DMS79 (cell line): ENCODE measurements at regions not wholly inside any gene's neighbourhood (a gene's known extent, or its start where the extent isn't known, plus 50 kb on each side); places are given as distances from the start of the nearest gene placed in this dataset.
"Not testable (repeated sequence)": the region's sequence is repeated elsewhere in the genome, so short reads cannot be mapped to it uniquely, and the experiment has no call there.

Experiments
- DNase-seq: peaks from one replicate; lab custom pipeline; 2025; lab: John Stamatoyannopoulos, UW

DNA sequence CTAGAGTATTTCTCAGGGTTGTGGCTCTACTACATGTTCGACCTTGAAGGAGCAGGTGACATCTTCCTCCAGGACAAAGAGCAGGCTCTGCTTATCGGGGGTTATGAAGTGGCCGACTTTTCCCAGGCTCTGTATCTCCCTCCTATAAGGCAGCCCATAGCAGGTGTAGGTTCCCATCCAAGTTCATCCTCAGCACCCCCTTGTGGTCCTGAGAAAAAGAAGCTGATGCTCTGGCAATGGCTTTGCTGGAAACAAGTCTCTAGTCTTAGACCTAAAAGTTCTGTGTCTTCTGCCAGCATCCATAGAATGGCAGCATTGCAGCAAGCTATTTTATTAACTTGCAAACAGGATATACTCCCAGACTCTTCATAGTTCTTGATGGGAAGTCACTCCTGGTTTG lies 836.6 kb upstream of the PRKX start:
- no peak for DNase-seq

DNA sequence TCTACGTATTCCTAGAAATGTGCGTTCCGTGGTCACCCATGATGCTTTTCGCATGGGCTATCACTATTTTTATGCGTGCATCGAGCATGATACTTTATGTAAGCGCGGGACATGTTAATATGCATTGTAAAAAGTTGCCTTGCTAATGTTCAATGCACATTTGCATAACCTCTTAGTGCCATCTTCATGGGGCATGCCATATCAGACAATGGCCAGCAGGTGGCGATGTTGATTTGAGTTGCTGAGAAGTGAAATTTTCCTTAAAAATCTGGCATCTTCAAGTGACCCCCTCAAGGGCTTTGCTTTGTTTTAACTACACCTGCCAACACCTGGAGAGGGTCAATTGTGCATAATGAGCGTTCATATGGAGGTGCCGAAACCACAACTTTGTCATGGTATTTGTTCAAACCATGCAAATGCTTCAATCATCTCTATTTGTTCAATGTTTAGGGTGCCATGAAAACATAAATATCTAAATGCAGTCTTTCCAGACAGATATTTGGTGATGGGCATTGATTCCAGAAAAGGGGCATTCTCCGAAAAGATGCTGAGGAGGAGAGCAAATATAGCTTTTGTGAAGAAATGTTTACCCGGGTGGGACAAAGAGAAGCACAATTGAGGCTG lies 833.9 kb upstream of the PRKX start:
- no peak for DNase-seq

DNA sequence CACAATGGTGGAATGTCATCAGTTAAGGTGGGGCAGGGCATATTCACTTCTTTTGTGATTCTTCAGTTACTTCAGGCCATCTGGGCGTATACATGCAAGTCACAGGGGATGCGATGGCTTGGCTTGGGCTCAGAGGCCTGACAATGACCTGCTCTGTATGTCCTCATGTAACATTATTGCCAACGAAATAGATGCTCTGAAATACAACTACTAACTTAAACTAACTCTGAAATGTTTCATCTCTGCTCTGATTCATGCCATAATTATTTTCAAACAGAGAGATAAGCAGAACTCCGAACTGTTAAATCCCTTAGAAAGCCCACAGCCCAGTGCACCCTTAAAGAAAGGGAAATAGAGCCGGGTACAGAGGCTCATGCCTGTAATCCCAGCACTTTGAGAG lies 832.7 kb upstream of the PRKX start:
- DNase-seq = not testable (repeated sequence)

DNA sequence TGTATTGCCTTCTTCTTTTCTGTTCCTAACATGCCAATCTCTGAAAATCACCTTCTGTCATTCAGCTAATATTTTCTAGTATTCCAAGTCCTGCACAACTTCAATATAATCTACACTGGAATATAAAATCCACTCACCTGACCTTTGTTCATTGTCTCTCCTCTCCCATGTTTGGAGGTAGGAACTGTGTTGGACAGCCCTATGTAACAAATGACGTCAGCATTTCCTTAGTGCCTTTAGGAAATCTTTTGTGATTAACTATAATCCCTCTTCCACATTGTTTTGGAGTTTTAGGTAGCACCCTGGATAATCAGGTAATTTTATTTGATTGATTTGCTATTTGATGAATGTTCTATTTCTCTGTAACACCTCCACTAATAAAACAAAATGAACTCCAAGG lies 814.8 kb upstream of the PRKX start:
- DNase-seq = no peak

DNA sequence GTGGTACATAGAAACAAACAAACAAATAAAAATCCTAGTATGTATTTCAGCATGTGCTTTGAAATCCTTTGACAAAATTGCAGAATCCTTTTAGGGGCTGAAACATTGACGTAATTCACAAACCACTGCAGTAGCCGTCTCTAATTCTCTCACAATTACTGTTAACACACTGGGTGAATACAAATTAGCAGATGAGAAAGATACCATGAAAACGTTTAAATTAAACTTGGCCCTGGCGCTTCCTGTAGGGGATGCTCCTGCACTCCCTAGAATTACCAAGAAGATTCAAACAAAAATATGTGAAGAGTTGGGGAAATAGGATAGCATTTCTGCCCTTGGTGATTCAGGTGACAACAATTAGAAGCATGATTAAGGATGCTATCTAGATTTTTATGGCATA lies 772.5 kb upstream of the PRKX start:
- DNase-seq = no peak

DNA sequence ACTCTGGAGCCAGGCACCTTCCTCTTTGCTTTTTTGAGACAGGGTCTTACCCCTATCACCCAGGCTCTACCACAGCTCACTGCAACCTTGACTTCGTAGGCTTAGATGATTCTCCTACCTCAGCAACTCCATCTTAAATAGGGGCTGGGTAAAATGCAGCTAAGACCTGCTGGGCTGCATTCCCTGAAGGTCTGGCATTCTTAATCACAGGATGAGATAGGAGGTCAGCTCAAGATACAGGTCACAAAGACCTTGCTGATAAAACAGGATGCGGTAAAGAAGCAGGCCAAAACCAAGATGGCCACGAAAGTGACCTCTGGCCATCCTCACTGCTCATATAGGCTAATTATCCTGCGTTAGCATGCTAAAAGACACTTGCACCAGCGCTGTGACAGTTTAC lies 770.8 kb upstream of the PRKX start:
- no peak for DNase-seq

DNA sequence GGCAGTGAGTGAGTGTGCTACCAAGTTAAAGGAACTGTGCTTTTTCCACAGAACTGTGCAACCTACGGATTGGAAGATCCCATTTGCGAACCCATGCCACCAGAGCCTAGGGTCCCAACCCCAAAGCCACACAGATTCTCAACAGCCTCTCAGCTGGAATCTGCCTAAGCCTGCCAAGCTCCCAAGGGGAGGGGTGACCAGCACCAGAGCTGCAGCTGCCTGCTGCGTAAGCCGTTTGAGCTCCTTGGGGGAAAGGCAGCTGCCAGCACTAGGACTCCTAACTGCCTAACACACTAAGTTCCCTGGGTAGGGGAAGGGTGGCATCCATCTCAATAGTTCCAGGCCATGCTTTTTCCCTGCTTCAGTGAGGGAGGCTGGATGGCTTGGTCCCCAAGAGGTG lies 738.1 kb upstream of the PRKX start:
- no peak for DNase-seq

DNA sequence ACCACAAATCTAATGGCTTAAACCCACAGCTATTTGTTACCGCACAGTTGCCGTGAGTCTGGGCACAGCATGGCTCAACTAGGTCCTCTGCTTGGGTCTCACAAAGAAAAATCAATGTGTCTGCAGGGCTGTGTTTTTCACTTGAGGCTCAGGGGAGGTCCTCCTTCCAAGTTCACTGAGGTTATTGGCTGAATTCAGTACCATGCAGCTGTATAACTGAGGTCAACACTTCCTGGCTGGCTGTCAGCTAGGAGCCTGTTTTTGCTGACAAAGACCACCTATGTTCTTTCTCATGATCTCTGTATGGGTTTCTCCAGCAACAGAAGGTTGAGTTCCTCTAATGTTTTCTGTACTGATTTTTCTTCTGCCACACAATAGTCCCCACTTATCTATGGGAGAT lies 736.7 kb upstream of the PRKX start:
- no peak for DNase-seq

DNA sequence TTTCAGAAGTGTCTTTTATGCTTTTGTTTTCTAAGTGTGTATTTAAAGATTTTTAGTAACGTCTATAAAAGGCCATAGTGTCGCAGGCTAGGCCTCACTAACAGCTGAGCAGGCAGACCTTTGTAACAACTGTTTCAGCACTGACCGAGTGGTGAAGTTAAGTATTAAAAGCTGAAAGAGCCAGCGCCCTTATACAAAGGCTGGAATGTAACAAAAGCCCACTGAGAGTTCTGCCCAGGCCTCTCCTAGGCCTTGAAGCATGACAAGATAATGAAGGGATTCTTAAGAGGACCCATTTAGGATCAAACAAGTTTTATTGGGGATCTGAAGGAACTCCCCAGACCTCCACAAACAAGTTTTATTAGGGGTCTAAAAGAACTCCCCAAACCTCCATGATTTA lies 722.5 kb upstream of the PRKX start:
- DNase-seq = no peak

DNA sequence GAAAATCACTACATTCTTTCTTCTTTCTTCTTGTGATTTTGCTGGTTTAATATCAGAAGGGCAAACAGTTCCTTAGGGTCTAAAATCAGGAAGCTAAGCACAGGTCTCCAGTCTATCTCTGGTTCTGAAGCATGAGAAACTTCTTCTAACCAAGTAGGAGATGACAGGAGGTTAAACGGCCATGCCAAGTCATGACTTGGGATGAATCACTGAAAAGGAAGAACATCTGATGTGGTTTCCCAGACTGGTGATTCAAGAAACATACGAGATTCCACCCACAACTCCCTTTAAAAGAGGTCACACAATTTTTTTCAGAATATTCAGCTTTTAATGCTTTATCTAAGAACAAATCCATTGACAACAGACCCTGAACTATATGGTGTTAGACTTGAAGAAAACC lies 684.0 kb upstream of the PRKX start:
- no peak for DNase-seq

DNA sequence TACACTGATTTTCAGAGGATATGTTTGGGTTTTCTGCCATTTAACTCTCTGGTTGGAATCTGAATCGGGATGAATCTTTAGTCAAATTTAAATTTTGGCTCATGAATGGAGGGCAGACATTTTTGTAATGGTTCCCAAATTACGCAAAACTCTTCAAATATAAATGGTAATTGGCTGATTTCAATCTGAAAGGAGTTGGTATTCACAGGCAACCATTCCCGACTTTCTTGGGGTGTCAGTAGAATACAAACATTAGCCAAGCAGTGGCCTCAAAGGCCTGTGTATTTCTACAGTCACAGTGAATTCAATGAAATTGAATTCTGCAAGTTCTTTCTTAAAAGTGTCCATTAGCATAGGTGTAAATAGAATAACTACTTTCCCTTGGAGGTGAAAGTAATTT lies 668.8 kb upstream of the PRKX start:
- DNase-seq = no peak

DNA sequence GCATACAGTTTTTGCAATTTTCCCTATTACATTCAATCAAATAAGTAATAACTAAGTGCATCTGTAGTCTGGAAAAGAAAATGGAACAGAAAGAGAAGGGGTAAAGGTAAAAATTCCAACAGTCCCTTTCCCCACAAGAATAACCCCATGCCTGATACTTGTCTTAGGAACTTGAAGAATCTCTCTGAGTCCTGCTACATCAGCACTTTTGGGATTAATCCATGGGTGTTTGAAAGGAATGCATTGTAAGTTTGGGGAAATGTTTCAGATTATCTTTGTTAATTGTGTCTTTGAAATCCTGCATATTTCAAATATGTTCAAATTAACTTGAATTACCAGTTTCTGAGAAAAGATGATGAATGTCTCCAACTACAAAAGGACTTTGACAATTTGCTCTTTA lies 667.3 kb upstream of the PRKX start:
- DNase-seq = no peak

DNA sequence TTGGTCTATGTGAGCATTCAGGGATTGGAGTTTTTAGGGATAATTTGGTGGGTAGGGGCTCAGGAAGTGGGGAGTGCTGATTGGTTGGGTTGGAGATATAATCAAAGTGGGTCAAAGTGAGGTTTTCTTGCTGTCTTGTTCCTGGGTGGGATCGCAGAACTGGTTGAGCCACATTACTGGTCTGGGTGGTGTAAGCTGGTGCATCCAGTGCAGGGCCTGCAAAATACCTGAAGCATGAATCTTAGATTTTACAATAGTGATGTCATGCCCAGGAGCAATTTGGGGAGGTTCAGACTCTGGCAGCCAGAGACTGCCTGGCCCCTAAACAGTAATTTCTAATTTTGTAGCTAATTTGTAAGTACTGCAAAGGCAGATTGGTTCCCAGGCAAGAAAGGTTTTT lies 665.6 kb upstream of the PRKX start:
- DNase-seq = no peak

DNA sequence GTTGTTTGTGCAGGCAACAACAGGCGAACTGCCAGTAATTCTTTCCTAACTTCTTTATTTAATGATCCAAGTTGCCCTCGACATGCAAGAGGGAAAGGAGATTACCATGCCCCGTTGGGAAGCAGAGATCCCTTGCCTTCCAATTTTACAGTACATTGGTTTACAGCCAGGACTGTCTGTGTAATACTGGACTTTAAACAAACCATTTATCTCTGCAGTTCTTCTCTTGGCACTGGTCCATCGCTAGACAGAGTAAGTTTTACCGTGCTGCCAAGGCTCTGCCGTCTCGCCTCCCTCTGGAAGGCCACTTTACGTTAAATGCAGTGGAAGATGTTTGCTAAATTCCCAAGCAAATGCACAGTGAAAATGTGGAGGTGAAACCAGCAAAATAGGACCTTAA lies 660.3 kb upstream of the PRKX start:
- no peak for DNase-seq

DNA sequence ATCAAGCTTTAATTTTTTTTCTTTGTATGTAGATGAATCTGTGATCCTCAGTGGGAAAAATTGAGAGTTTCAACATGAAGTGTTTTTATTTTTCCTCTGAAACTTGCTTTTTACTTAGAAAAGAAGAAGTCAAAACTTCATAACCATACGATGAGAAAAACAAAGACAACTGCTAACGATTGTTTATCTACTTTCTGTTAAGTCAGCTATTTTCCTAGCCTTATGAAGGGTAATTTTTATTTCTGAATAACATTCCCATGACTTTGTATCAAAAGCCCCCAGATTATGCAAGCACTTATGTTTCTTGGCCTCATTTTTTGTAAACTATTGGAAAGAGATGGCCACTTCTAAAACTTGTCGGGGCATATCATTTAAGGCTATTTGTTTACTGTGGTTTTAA lies 645.1 kb upstream of the PRKX start:
- DNase-seq = no peak

DNA sequence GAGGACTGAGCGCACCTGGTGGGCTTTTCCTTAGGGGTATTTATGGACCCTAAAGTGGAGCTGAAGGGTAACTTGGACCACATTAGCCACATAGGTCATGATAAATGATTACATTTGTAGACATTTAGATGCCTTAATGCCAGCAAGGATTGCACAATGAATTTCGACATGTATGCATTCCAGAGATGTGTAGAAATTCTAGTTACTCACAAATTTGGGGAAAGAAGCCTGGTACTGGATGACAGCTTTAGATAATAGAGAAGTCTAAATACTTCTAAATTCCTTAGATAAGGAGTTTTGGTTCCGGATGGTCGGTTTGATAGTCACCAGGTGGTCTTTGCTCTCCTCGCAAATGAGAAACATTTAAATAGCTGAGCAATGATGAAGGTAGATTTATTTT lies 609.5 kb upstream of the PRKX start:
- DNase-seq = no peak

DNA sequence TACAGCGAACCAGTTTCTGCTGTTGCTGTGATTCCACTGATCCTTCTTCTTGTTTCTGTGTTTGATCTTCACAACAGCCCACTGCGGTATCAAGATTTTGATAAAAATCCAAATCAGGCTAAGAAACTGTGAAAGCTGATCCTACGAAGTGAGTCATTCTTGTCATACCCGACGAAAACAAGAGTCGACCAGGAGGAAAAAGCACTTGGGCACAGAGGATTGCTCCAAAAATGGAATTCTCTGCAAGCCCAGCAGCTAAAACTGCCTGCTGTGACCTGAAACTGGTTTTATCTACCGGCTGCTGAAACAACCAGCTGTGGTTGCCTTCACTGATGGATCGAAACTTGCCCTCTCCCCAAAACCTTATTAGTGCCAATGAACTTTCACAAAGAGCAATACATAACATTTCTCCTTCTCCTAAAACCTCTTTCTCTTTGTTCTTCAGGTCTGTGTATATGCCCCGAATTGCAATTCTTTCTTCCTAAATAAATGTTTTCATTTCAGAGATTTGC lies 607.0 kb upstream of the PRKX start:
- no peak for DNase-seq

DNA sequence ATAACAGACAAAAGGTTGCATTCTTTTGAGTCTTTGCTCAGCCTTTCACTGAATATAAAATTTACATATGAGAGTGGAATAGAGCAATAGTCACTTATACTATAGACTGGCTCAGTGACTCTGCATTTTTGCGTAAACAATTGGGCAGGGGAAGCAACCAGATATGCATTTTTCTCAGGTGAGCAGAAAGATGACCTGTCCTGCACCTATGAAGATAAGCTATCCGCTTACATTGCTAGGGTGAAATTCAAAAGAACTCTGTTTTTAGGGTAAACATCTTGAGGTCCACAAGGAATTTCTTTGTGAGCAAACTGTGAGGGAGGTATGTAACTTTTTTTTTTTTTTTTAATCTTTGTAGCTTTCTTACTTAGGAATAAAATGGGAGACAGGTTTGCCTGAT lies 602.4 kb upstream of the PRKX start:
- DNase-seq = no peak

DNA sequence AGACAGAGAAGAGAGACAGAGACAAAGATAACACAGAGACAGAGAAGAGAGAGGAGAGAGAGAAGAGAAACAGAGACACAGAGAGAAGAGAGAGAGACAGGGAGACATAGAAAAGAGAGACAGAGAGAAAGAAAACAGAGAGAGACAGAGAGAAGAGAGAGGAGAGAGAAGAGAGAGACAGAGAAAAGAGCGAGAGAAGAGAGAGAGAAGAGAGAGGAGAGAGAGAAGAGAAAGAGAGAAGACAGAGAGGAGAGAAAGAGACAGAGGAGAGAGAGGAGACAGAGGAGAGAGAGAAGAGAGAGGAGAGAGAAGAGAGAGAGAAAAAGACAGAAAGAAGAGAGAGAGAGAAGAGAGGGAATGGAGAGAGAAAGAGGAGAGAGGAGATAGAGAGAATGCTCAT lies 601.1 kb upstream of the PRKX start:
- no peak for DNase-seq

DNA sequence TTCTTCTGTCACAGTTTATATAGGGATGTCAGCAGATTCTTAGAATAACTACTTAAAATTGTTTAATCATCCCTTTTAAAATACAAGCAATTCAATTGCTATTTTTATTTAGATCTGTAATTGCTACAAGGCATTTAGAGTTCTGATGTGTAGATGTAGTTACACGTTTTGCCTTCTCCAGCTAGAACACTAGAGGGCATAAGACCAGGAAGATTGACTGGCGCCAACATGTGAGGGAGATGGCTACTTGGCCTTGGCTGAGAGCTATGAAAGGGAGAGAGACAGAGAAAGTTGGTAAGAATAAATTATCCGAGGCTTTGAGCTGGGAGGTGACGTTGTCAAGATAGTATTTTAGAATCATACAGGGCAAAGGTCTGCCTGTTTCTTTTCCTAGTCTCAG lies 563.7 kb upstream of the PRKX start:
- DNase-seq = no peak

DNA sequence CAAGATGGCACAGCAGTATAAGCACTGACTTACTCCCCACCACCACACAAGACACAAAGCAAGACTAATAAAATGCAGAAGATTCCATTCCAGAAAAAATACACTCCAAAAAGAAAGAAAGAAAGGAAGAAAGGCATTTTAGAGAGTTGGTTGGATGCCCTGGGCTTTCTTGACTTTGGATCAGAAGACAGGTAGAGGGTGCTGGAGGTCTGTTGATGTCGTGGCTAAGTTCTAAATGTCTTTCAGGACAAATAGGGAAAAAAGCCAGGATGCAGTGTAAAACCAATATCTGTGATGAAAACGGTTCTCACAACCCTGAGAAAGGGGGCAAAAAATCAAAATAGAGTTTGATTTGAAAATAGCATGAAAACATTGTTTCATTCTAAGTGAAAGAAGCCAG lies 555.2 kb upstream of the PRKX start:
- no peak for DNase-seq

DNA sequence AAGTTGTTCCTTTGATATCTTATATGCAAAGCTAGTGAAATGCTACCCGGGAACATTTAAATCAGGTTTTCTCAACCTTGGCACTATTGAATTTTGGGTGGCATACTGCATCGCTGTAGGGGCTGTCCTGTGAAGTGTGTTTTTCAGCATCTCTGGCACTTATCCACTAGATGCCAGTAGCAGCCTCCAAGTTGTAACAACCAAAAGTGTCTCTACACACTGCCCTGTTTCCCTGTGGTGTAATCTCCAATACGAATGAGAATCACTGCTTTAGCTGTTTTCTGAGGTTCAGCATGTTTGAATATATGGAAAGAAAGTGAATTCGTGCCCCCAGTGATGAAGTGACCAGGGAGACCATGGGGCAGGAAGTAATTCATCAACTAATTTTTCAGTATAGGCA lies 551.6 kb upstream of the PRKX start:
- no peak for DNase-seq

DNA sequence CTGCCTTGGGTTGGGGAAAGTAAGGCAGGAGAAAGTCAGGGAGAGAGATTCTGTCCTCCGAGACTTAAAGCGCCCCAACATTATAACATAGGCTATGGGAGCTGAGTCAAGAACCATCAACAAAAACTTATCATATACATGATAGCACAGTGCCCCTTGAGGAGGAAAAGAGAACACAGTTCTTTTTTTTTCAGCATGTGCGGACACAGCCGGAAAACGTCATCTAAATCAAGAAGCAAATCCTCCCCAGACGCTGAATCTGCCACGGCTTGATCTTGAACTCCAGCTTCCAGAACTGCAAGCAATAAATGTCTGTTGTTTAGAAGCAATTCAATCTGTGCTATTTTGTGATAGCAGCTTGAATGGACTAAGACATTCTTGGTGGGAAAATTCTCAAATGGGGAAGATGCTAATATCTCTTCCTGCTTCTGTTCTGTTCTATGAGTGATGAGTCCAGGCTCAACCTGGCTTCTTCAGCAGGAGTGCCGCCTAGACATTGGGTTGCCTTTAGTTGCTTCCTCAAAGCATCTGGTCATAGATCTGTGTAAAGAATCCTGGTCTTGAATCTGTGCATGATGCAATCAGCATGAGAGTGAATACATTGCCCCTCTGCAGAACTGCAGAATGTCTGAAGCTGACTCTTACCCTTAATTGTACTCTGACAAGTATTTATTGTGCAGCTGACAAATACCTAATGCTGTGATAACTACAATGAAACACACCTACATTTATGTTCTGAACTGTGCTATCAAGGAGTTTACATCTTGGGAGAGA lies 549.8 kb upstream of the PRKX start:
- no peak for DNase-seq

DNA sequence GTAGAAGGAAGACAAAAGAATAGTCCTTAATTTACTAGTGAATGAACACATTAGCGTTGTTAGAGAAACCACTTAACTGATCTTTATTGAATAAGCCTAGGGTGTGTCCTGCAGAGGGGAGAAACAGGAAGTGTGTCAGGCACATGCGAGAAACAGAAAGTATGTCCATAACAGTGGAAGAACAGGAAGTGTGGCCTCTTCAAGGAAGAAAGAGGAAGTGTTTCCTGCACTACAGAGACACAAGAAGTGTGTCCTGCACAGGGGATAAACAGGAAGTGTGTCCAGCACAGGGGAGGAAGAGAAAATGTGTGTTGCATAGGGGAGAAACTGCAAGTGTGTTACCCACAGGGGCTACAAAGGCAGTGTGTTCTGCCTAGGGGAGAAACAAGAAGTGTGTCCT lies 539.6 kb upstream of the PRKX start:
- DNase-seq = no peak
